ENCODE measurements at regions not wholly inside any gene's neighbourhood (a gene's known extent, or its start where the extent isn't known, plus 50 kb on each side); places are given as distances from the start of the nearest gene placed in this dataset.

- no peak overlapping the region for H2AFZ ChIP-seq (ENCODE audit: low read depth, low read length, poor library complexity, severe bottlenecking)
- ATAC-seq (no peak), DNase-seq (ENCODE audit: low read depth, low spot score) (no peak)
- H3K79me2 ChIP-seq (ENCODE audit: insufficient read depth, low read length), result no peaks in the 10 kb centered on the region
- H3K4me1 ChIP-seq (ENCODE audit: control insufficient read depth in 1 of 2, insufficient read depth in 2 of 2, low read length in 2 of 2), result no peaks in the 10 kb centered on the region
- H3K4me2 ChIP-seq (ENCODE audit: low read length), result no peak overlapping the region
- no peaks in the 10 kb centered on the region for H4K20me1 ChIP-seq (ENCODE audit: insufficient read depth)
- ChIA-PET RAD21 (ENCODE audit: low non-redundant PET in 1 of 2, low total read pairs in 2 of 2, uncharacterized antibody in 2 of 2, unreplicated experiment in 2 of 2) (no interaction called here), CTCF (no interaction called here), POLR2A (no interaction called here)
- H3K27me3 ChIP-seq (ENCODE audit: insufficient read depth, low read length), result no peaks in the 10 kb centered on the region
- no peaks in the 10 kb centered on the region for H3K9me2 ChIP-seq (ENCODE audit: insufficient read depth)
- intact Hi-C loops (cut with micrococcal nuclease), result no loop called here
- no peaks in the 10 kb centered on the region for H3K36me3 ChIP-seq (ENCODE audit: control insufficient read depth in 1 of 2, insufficient read depth in 2 of 2, low read length in 2 of 2)
- H3K9me3 ChIP-seq (ENCODE audit: control insufficient read depth in 1 of 2, insufficient read depth in 1 of 2, low read depth in 1 of 2, low read length in 2 of 2), result no peaks in the 10 kb centered on the region
- no peak for TF ChIP-seq FOSL1 (IDR thresholded peaks at IDR 0.05; ENCODE audit: low read depth)
- TF ChIP-seq EZH2 (IDR thresholded peaks at IDR 0.05), result no peak
- no peak for TF ChIP-seq ATF3 (IDR thresholded peaks at IDR 0.05)
- no peak for TF ChIP-seq SRF (IDR thresholded peaks at IDR 0.05; ENCODE audit: low read depth)
- no peak for TF ChIP-seq ZNF274 (IDR thresholded peaks at IDR 0.05; ENCODE audit: low read depth, low read length)
- no peak for TF ChIP-seq YY1 (IDR thresholded peaks at IDR 0.05; ENCODE audit: extremely low read depth, insufficient replicate concordance, low read depth, low read length)
- no peak for TF ChIP-seq POLR2AphosphoS5 (IDR thresholded peaks at IDR 0.05; ENCODE audit: low read depth, low read length)
- TF ChIP-seq, protein P1, sequence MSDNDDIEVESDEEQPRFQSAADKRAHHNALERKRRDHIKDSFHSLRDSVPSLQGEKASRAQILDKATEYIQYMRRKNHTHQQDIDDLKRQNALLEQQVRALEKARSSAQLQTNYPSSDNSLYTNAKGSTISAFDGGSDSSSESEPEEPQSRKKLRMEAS (IDR thresholded peaks at IDR 0.05), result no peak
- TF ChIP-seq CTCF (IDR thresholded peaks at IDR 0.05 in 2 of 3, conservative IDR thresholded peaks at IDR 0.05 in 1 of 3; ENCODE audit: borderline replicate concordance in 1 of 3, insufficient read depth in 1 of 3, low read depth in 2 of 3, low read length in 2 of 3), result no peak
- TF ChIP-seq EGR1 (IDR thresholded peaks at IDR 0.05; ENCODE audit: low read depth), result no peak
- no peak for TF ChIP-seq TCF7L2 (IDR thresholded peaks at IDR 0.05; ENCODE audit: borderline replicate concordance, extremely low read depth, insufficient read depth, insufficient read length)
- no peak for TF ChIP-seq CEBPB (IDR thresholded peaks at IDR 0.05; ENCODE audit: low read depth)
- TF ChIP-seq ZFX (IDR thresholded peaks at IDR 0.05), result no peak
- TF ChIP-seq SP1 (IDR thresholded peaks at IDR 0.05; ENCODE audit: low read depth), result no peak
- no peak for TF ChIP-seq ELF1 (IDR thresholded peaks at IDR 0.05; ENCODE audit: borderline replicate concordance, low read depth)
- no peak for TF ChIP-seq ZBTB33 (IDR thresholded peaks at IDR 0.05; ENCODE audit: extremely low read depth, insufficient replicate concordance, low read length)
- TF ChIP-seq, protein P2, sequence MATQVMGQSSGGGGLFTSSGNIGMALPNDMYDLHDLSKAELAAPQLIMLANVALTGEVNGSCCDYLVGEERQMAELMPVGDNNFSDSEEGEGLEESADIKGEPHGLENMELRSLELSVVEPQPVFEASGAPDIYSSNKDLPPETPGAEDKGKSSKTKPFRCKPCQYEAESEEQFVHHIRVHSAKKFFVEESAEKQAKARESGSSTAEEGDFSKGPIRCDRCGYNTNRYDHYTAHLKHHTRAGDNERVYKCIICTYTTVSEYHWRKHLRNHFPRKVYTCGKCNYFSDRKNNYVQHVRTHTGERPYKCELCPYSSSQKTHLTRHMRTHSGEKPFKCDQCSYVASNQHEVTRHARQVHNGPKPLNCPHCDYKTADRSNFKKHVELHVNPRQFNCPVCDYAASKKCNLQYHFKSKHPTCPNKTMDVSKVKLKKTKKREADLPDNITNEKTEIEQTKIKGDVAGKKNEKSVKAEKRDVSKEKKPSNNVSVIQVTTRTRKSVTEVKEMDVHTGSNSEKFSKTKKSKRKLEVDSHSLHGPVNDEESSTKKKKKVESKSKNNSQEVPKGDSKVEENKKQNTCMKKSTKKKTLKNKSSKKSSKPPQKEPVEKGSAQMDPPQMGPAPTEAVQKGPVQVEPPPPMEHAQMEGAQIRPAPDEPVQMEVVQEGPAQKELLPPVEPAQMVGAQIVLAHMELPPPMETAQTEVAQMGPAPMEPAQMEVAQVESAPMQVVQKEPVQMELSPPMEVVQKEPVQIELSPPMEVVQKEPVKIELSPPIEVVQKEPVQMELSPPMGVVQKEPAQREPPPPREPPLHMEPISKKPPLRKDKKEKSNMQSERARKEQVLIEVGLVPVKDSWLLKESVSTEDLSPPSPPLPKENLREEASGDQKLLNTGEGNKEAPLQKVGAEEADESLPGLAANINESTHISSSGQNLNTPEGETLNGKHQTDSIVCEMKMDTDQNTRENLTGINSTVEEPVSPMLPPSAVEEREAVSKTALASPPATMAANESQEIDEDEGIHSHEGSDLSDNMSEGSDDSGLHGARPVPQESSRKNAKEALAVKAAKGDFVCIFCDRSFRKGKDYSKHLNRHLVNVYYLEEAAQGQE (IDR thresholded peaks at IDR 0.05; ENCODE audit: low read depth), result no peak
- no peak for TF ChIP-seq EZH2phosphoT487 (IDR thresholded peaks at IDR 0.05; ENCODE audit: borderline replicate concordance)
- no peak overlapping the region for H3K4me3 ChIP-seq (replicated peaks in 1 of 2; ENCODE audit: low read depth in 1 of 2, low read length in 2 of 2)
- no peak overlapping the region for H3K27ac ChIP-seq (ENCODE audit: low read depth, low read length)
- no TSS peak for BruUV-seq (replicated peaks)
- H3K9ac ChIP-seq (ENCODE audit: low read length), result no peak overlapping the region
Measured at GRCh38 chr14:59038746-59039145, 149.7 kb upstream of the DAAM1 start.
